NOMO-1 treated with dmso at 0.1 percent for 144 hours (cell line): ENCODE measurements at regions not wholly inside any gene's neighbourhood (a gene's known extent, or its start where the extent isn't known, plus 50 kb on each side); places are given as distances from the start of the nearest gene placed in this dataset.

ENCODE experiments used
- DNase-seq: peaks from one replicate; lab custom pipeline; 2025; ENCODE audit not compliant: unreplicated experiment; lab: John Stamatoyannopoulos, UW

DNA sequence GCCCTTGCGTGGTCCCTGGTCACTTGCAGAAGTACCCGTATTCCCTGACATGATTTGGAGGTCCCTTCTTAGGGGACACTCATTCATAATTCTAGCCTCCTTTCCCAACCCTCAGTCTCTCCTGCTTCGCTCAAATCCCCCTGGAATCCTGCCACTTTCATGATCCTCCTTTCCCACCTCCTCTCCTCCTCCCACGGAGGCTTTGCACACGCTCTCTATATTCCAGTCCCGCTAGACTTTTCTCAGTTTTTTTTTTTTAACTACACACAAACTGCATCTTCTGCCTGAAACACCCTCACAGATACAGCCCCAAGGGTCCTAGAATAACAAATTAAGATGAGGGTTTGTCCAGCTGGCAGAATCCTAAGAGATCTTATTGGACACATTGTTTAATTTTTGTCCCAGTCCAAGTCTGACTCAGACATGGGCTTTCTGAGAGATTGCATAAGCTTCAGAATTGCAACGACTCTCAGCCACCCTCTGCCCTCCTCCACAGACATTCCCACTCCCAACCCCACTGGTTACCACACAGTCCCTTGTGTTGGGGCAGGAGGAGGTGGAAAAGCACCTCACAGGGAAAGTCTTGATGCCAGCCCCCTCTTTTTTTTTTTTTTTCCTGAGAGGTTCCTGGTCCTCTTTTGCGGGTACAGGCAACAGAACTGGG lies 739.5 kb upstream of the EEF2KMT start:
- no peak for DNase-seq

DNA sequence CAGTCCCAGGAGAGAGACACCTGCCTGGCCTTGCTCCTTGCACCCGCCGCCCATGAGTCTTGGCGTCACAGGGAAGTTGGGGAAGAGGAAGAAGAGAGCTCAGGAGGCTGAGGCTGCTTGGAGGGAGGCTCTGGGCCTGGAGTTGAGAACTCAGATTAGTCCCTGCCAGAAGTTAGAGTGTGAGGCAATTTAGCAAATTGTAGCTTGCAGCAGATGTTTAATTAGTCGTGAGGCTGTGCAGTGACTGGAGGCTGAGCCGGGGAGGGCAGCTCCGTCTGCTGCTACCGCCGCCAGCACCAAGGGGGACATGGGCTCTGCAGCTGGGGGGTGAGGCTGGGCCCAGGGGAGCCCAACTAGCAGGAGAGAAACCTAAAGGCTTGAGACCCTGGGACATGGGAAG lies 738.3 kb upstream of the EEF2KMT start:
- no peak for DNase-seq

- no peak for DNase-seq
Measured at GRCh38 chr16:5826332-5826731, 728.7 kb upstream of the EEF2KMT start.

DNA sequence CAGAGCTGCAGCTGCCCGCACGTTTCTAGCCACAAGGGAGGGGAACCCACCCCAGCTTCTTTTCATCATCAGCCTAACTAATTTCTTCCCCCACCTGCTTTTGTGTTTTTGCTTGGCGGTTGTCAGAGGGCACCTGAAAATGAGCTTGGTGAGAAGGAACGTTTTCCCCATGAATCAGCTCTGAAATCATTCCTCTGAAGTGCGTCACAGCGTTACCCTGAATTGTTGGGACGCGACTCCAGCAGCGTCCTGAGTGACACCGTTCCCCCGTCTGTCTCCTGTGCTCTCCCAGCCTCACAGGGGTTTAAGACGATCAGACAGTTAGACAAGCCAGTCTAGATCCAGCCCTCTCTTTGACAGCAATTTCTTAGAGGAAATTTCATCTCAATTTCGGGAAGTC lies 722.9 kb upstream of the EEF2KMT start:
- no peak for DNase-seq

- DNase-seq: no peak
Measured at GRCh38 chr16:5815570-5816237, 718.1 kb upstream of the EEF2KMT start.

DNA sequence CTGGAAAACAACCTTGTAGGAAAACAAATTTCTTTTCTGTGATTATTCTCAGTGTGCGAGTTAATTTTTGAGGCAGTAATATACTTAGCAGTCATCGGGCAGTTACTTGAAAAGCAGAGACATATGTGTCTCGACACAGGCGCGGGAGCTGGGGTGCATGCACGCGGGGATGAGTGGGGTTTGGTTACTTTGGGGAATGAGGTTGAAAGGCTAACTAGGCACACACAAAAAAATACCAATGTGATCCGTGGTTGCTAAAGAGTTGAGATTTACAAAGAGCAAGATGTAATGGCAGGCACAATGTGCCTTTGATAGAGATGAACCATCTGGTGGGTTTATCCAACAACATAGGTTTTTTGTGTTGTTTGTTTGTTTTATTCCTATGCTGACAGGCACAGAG lies 703.8 kb upstream of the EEF2KMT start:
- no peak for DNase-seq

DNA sequence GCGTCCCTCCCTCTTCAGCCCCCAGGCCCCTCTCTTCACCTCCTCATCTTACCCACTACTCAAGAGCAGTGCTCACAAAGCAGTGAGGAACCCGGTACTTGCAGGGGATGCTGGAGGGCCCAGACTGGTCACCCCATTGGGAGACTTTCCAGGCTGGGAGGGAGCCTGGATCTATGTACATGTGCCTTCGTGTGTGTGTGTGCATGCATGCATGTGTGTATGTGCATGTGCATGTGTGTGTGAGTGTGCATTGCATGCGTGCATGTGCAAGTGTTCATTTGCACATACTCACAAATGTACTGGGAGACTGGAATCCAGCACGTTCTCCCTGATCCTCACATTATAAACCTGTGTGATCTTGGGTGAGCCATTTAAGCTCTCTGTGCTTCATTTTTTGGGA lies 696.0 kb upstream of the EEF2KMT start:
- no peak for DNase-seq

DNA sequence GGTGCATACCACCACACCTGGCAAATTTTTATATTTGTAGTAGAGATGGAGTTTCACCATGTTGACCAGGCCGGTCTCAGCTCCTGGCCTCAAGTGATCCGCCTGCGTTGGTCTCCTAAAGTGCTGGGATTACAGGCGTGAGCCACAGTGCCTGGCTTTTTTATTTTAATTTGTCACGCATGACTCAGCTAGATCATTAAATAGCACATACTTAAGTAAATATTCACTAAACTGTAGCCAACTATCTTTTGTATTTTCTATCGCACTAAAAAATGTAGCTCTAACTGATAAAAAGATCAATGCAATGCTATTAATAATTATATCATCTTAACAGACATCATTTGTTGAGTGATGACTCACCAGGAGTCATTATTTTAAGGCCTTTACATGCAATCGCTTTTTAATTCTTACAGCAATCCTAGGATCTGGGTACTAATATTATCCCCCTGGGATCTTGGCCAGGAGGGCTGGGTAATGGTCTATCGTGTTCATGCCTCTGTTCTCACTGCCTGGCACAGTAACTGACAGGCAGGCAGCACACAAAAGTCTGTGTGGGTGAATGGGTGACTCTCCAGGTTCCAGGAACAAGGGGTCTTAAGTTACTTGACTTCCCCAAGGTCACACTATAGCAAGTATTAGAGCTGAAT lies 693.5 kb upstream of the EEF2KMT start:
- no peak for DNase-seq

GRCh38 chr16:5790512-5790911 lies 692.9 kb upstream of the EEF2KMT start:
- no peak for DNase-seq

DNA sequence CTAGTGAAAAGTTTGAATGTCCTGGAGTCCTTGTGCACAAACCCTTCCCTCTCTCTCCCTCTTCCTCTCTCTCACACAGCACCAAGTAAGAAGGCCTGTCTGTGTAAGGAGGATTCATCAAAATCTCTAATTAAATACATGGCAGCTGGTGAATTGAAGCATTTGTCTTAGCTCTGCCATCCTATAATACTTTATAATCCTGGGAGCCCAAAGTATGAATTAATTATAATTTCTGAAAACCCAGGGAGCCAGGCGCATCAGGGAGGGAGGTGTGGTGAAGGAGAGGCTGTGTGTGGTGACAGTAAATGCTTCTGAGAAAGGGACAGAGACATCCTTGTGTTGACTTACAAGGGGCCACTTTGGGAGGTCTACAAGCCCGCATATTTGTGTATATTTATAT lies 691.4 kb upstream of the EEF2KMT start:
- DNase-seq: no peak

GRCh38 chr16:5781436-5781835 lies 683.8 kb upstream of the EEF2KMT start:
- DNase-seq: no peak

GRCh38 chr16:5776876-5777275 lies 679.3 kb upstream of the EEF2KMT start:
- no peak for DNase-seq

- no peak for DNase-seq
Measured at GRCh38 chr16:5775916-5776315, 678.3 kb upstream of the EEF2KMT start.

- DNase-seq: no peak
Measured at GRCh38 chr16:5770118-5770517, 672.5 kb upstream of the EEF2KMT start.

- DNase-seq: no peak
Measured at GRCh38 chr16:5769513-5769912, 671.9 kb upstream of the EEF2KMT start.

DNA sequence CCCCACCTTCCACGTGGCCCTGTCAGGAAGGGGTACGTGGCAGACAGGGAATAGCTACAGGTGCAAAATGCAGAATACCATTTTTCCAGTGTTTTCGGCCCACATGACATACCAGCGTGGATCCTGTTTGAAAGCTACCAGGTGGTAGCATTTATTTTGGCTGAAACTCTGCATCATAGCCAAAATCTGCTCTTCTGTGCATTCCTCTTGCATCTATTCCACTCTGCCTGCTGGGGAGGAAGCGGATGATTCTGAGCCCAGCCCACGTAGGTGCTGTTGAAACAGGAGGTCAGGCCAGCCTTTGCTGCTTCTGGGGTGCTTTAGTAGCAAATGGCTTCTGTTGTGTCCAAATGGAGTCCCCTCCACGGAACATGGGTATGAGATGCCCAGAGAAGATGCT lies 670.9 kb upstream of the EEF2KMT start:
- DNase-seq: no peak

- DNase-seq: no peak
Measured at GRCh38 chr16:5763176-5763575, 665.6 kb upstream of the EEF2KMT start.

GRCh38 chr16:5762362-5762761 lies 664.8 kb upstream of the EEF2KMT start:
- no peak for DNase-seq

DNA sequence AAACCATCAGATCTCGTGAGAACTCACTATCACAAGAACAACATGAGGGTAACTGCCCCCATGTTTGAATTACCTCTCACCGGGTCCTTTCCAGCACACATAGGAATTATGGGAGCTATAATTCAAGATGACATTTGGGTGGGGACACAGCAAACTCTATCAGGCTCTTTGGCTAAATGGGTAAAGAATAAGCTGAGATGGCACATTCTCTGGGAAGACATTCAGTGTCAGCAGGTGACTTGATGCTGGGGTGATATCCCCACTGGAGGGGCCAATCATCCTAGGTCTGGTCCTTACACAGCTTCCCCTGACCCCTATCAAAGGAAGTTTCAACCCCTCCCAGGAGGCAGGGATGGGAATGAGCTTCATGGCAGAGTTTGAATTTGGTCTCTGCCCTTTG lies 664.0 kb upstream of the EEF2KMT start:
- no peak for DNase-seq

- no peak for DNase-seq
Measured at GRCh38 chr16:5758281-5758680, 660.7 kb upstream of the EEF2KMT start.

GRCh38 chr16:5756969-5757368 lies 659.4 kb upstream of the EEF2KMT start:
- no peak for DNase-seq

- no peak for DNase-seq
Measured at GRCh38 chr16:5753381-5753780, 655.8 kb upstream of the EEF2KMT start.

DNA sequence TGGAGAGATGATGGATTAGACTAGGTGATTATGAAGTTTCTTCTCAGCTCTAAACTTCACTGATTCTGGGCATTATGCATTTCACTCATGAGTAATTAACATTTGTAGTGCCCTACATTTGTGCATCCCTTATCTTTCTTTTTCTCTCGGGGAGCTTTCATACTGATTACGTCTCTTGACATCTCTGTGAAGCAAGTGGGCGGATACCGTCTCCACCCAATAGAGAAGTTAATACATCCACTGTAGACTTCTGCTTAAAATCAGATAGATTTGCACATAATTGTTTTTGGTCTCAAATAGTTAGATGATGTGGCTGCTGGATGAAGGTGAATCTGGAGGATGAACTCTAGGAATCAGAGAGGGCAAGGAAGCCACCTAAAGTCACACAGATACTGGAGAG lies 653.6 kb upstream of the EEF2KMT start:
- no peak for DNase-seq
